Glomerular visceral epithelial cell (primary cell): ENCODE measurements at regions not wholly inside any gene's neighbourhood (a gene's known extent, or its start where the extent isn't known, plus 50 kb on each side); places are given as distances from the start of the nearest gene placed in this dataset.

Experiments used
- DNase-seq: peaks from one replicate; pipeline ENCODE4 v3.0.0-alpha.2; 2016; ENCODE audit errors: extremely low spot score

DNA sequence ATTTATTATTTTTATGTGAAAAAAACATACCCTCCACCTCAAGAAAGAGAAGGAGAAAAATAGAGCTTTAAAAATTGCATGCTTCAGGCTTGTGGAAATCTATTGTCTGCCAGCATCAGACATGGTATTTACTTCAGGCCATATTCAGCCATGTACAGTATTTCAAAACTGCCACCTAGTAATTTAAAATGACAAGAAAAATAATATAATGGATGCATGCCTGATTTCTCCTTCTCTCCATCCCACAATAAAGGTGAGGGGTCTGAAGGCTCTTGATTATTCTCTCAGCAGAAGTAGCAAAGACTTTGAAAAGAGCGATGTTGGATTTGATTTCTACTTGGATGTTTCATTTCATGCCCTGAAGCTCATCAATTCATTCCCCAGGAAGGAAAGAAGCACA, 250.7 kb downstream of the TBC1D4 start:
- no peak for DNase-seq

DNA sequence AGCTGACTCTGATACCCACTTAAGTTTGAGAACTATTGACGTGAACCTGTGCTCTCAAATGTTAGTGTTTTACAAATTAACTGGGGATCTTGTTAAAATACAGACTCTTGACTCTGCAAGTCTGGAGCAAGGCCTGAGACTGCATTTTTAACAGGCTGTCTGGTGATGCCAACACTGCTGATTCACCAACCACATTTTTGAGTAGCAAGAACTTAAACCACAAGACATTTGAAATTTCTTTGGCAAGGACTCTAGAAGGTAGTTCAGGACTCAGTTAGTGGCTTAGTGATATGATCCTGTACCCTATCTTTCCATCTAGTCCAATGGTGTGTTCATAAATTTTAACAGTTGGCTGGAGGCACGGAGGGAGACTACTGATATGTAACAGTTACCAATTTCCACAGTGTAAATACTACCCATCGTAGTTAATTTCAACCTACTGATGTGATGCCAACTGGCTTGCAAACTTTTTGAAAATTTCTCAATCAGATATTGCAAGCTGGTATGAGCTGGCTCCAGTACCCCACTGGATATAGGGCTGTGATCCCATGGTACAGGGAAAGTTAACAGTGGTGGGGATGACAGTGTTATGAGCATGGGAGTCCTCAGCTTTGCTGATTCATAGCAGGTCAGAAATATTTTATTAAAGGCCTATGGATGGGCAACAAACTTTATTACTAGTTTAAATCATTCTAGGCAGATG, 255.1 kb downstream of the TBC1D4 start:
- peak; percentile 90 for DNase-seq

DNA sequence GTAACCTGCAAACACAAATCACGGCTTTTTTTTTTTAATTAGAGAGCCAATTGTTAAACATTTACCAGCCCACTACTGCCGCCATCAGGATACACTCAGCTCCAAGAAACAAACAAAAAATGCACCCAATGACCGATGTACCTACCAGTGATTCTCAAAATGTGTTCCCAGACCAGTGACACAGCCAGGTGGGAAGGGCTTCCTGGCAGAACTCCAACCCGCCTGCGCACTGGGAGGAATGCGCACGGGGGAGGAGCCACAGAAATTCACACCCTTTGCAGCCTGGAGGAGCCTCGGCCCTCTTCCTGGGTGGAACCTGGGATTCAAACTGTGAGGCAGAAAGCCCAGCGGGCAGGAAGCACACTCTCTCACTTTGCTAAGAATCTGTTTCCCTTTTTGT, 255.9 kb downstream of the TBC1D4 start:
- DNase-seq: peak; percentile 75

DNA sequence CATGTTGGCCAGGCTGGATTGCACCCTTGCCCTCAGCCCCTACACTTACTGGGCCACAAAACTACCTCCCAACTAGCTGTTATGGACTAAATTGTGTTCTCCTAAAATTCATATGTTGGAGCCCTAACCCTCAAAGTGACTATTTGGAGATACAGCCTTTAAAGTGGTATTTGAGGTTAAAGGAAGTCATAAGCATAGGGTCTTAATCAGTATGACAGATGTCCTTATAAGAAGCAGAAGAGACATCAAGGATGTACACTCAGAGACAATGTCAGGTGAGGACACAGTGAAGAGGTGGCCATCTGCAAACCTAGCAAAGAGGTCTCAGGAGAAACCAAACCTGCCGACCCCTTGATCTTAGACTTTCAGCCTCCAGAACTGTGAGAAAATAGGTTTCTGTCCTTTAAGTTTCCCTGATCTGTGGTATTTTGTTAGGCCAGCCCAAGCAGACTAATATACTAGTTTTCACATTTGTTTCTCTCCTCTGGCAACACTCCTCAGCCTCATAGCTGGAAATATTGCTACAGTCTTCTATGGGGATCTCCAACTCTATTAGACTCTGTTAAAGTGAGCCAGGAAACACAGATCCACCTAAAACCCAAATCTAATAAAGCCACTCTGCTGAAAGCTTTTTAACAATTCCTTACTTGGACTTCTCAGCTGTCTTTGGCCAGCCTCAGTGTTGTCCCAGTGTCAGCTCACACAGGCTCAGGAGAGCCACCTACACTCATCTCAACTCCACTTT, 256.5 kb downstream of the TBC1D4 start:
- no peak for DNase-seq

DNA sequence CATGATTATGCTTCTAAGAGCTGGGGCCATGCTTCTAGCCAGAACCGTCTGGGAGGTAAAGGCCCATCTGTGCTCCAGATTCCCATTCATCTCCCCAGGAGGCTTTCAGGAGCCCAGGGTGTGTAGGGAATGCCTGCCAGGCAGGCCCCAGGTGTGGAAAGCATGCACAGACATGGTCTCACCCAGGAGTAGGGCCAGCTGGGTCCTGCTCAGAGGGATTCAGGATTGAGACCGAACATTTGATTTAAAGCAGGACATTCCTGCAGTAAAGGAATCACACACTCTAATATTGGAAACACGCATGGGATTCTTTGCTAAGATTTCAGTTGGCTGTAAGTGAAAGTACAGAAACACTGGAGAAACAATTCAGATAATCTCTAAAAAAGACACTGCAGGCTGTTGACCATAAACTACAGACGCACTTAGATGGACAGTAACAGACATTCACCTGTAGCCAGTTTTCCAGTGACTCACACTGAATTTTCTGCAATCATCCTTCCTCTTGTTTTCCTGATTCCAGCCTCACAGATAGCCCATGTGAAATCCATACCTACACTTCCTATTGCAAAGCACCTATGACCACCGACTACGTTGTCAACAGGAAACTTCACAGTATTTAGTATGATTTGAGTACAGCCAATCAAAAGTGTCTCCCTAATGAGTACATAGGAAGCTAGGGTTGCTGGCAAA, 257.8 kb downstream of the TBC1D4 start:
- no peak for DNase-seq

DNA sequence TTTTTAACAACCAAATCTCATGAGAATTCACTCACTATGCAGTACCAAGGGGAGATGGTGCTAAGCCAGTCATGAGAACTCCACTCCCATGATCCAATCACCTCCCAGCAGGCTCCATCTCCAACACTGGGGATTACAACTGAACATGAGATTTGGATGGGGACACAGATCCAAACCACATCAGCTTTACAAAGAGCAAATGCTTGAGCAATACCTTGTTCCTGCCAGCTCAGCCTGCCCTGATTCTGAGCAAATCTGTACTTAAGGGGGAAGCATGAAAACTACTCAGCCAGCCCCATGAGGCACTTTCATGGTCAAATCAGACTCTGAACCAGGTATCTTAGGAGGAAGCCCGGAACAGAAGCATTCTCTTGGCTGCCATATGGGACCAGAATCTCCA, 259.9 kb downstream of the TBC1D4 start:
- DNase-seq: no peak

DNA sequence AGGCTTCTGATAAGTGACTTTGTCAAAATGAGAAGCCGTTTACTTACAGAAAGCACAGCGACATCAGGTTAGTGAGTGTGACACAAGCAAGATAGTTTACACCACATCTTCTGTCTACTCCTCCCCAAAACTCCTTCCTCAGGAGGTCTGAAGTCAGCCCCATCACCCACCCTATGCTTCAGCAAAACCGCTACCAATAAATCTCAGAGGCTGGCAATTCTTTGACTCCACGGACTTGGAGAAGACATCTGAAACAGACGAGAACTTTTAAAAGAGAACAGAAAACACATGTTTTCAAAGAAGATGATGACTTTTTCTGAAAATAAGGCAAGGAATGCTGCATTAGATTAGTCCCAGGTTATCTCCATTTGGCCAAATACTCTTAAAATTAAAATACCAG, 261.1 kb downstream of the TBC1D4 start:
- no peak for DNase-seq

DNA sequence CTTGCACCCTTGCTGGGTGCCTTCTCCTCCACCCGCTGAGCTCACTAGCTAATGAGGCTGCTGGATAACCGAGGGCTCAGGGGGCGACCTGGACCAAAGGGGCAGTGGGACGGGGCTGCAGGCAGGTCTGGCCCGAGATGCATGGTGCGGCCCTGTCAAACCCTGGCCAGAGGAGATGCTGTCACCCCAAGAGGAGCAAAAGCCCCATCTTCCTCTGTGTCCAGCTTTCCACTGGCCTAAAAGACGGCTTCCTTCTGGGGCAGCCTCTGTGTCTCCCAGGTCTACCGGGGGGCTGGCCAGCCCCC, 261.8 kb downstream of the TBC1D4 start:
- DNase-seq: no peak

DNA sequence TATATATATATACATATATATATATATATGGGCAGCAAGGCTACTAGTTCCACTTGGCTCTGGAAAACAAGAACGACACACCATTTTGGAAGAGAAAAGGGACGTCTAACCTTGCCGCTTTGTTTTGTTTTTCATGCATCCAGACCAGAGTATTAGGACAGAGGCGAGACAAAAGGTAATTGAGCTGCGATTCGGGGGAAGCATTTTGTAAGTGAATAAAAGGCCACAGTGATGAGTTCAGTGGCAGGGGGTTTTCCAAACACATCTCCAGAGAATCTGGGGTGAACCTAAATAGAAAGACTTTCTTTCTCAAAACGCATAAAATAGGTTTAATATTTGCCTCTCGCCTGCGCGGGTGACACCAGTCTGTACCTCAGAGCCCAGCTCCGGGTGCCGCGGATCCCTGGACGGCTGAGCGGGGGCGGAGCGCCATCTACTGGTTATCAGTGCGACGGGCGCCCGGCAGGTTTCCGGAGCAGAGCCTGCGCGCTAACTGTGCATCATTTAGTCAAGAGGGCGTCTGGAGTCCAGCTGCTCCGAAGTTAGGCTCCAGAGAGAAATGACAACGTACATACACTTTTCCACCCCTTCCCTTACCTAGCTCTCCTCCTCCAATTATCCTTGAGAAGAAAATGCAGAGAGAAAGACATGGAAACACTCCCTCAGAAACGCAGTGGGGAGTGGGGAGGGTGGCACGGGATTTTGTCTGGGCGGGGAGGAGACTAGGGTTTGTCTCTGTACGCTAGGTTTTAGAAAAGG, 262.3 kb downstream of the TBC1D4 start:
- DNase-seq: peak; percentile 80

DNA sequence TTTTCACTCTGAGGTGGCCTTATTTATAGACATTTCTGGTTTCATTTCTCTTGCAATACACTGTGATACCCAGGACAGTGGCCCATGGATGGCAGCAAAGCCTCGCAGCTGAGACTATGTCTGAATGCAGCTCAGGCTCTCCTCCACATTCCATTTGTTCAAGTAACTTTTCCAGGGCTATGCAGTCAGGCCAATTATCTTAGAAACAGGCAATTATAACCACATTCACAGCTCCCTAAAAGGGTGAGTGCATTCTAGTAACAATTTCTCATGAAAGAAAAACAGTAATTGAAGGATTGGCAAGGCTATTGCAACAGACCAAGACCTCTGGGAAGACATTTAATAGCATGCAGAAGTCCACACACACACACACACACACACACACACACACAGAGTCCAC, 264.0 kb downstream of the TBC1D4 start:
- DNase-seq: peak; percentile 67

DNA sequence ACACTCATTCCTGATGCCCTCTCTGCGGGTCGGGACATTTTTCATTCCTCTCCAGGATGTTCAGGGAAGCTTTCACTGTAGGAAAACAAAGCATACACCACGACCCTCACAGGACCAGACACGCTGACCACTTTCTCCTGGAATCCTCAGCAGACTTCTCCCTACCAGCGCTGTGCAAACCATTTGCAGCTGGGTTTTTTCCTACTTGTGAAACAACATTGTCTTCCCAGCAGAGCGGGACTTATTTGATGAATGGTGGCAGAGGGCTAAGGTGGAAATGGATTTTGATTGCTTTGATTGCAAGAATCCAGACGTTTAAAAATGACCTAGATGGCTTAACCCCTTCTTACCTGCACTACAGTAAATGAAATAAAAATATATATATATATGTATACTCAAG, 265.9 kb downstream of the TBC1D4 start:
- DNase-seq: no peak

DNA sequence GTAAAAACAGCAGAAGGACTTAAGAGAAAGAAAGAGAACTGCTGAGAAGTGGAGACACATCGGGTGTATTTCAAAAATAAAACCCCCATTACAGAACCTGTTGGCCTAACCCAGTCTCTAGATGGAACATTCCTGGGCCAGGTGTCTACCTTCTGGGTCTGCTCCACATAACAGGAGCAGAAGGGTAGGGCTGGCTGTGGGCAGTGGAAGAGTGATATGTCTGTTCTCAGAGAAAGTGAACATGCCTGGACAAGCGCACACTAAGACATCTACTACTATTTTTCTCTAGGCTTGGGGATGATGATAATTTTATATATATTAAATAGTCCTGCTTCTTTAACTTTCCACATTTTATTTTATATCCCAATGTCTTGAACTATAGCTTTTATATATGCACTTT, 267.1 kb downstream of the TBC1D4 start:
- DNase-seq: no peak

DNA sequence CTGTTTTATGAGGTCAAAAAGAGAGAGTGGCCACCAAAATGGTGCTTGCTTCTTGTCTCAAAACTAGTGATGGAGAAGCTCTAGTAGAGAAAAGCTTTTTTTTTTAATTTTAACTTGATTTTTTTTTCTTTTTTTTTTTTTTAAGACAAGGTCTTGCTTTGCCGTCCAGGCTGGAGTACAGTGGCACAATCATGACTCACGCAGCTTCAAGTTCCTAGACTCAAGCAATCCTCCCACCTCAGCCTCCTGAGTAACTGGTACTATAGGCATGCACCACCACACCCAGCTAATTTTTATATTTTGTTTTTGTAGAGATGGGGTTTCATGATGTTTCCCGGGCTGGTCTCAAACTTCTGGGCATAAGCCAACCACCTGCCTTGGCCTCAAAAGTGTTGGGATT, 279.0 kb downstream of the TBC1D4 start:
- no peak for DNase-seq

DNA sequence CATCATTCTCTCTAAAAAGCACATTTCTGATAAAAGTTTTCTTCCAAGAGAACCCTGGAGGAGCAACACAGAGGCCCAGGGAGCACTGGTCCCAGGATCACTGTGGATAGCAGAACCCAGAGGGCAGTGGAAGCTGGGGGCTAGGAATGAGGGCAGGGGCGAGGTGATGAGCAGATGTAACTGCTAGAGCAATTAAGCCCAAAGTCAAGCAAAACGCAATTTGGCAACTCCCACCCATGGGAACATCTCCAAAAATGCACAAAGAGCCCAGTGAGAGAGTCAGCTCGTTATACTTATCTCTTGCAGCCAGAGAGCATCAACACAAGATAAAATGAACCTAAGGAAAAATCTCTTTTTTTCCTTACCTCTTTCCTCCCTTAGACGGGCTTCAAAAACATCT, 284.2 kb downstream of the TBC1D4 start:
- DNase-seq: no peak

DNA sequence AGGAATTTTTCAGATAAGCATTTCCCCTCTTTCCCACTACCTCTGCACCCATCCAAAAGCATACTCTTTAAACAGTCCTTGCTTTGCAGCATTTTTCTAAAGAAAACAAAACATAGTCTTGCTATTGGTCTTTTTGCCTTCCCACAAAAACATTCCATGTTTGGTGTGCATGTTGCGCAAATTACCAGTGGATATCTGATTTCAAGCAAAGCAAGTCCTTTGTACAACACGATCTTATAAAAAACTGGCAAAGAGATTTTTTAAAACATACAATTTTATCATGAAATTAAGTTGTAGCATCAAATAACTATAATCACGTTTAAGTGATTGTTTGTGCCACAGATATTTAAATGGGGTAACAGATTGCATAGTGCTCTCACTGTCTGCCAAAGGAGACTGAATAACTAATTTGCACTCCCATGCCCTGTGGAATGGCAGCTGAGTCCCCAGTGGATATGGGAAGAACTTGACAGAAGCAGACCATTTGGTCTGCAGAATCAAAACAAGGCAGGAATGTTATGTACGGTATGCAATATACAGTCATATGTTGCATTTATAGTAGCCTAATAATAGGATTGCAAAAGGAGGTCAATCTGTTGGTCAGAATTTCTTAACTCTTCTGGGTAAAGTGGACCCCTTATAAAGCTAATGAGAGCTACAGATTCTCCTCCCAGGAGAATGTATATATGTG, 285.7 kb downstream of the TBC1D4 start:
- no peak for DNase-seq

DNA sequence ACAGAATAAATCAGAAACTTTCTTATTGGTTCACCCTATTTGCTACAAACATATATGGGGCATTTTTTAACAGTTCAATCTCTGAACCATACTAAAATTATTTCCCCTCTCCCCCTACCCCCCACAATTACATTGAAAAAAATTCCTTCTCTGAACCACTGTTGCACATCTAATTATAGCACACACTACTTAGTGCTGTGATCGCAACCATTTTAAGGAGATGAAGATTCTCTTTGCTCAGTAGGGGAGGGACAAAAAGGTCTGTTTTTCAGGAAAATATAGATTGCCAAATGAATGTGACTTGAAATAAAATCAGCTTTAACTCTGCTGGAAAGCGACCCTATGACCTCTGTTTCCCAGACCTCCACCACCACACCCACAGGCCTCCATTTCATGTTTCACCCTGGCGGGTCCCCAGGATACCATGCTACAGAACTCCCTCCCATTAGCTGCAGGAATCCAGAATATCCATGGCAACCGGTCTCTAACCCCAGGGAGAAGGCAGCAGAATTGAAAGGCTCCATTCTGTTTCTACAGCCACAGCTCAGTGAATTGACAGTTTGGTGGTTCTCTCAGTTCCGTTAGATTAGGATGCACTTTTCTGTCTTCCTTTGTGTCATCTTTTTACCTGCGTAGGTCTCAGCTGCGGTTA, 286.3 kb downstream of the TBC1D4 start:
- DNase-seq: no peak

DNA sequence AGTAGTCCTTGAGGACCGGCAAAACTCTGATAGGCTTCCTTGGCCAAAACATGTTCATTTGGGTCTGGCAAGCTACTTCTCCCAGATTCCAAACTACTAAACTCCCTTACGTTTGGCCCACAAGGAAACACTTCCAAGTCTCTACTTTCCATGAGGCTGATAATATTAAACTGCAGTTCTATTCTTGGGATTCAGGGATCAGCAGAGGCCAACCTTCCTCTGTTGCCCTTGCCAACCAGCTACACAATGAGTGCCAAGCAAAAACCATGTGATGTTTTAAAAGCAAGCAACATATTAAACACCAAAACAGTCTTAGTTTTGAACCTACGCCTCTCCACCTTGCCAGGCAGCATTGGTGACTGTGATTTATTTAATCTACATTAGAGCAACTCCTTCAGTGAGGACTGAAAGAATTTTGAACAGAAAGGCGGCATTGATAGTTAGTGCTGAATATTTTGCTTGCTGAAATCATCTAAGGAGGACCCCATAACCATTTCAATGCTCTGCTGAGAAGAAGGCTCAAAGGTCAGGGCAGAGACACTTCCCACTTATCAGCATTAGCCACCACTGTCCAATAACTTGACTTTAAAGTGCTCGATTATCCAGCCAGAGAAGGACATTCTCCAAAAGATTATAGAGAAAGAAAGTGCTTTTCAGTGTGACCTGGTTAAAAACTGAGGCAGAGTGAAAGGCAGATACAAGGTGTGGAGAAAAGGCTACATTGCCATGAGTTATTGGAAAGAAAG, 287.1 kb downstream of the TBC1D4 start:
- no peak for DNase-seq

DNA sequence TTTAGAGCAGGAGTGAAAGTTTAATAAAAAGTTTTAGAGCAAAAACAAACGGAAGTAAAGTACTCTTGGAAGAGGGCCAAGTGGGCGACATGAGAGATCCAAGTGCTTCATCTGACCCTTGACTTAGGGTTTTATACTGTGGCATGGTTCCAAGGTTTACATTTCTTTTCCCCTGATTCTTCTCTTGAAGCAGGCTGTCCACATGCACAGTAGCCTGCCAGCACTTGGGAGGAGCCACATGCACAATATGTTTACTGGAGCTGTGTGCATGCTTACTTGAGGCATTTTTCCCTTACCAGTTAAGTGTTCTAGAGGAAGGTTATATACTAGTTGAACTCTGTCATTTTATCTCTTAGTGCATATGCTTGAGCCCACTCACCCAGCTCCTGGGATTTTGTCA, 295.6 kb downstream of the TBC1D4 start:
- no peak for DNase-seq

DNA sequence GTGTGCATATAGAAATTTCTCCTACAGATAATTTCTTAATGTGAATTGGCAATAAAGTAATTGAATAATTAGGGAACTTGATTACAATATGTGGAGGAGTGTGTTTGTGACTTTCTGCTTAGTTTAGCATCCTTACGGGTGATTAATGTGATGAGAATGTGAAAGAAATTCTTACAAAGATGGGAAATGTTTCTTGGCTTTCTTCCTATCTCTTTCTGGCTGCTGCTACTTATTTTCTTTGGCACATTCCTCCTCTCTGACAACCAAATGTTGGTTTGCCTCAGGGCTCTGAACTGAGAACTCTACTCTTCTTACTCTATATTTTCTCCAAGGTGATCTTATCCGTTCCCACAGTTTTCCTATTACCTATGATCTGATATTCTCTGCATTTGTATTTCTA, 300.1 kb downstream of the TBC1D4 start:
- peak; percentile 68 for DNase-seq

DNA sequence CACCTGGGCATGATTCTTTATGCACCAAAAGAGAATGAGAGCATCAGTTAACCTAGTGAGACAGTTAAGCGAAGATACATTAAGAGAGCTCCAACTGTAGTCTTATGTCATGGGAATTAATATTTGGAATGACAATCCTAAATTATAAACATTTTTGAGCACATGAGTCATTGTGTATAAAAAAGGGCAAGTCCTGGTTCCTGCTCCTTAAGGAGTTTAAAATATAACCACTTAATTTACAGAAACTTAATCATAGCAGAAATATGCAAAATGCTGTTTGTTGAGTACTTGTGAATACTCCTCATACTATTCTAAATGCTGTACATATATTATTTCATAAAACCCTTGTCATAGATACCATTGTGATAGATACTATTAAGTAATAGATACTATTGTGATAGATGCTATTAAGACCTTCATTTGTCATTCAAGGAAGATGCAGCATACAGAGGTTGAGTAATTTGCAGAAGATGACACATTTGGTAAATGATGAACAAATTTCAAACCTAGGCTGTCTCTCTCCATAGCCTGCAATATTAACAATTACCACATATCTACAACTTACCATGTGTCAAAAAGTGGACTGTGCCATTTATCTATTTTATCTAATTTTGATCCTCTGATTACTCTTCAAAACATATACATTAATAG, 301.0 kb downstream of the TBC1D4 start:
- peak; percentile 49 for DNase-seq
